Right atrium auricular region (tissue), 2 donors: ENCODE measurements at regions not wholly inside any gene's neighbourhood (a gene's known extent, or its start where the extent isn't known, plus 50 kb on each side); places are given as distances from the start of the nearest gene placed in this dataset.

ENCODE experiments used
- DNase-seq: peaks from one replicate; pipeline ENCODE4 v3.0.0-alpha.2; 2019; ENCODE audit warnings: low spot score
- H3K27ac ChIP-seq, 2 donors: fragments of 200-600 bp; sonication (generic); 1 replicate in 1 of 2; 2 replicates in 1 of 2; pipeline ENCODE4 v1.5.1; 2016 to 2019
- H3K27me3 ChIP-seq, 2 donors: fragments of 200-600 bp; sonication (generic); one replicate each; pipeline versions ENCODE4 v1.5.1 to v1.6.0; 2017 to 2019
- H3K36me3 ChIP-seq: fragments of 200-600 bp; sonication (generic); one replicate; pipeline ENCODE4 v1.5.1; 2016
- H3K4me1 ChIP-seq, 2 donors: fragments of 200-600 bp; sonication (generic); one replicate each; pipeline versions ENCODE4 v1.5.1 to v1.6.0; 2017 to 2019
- H3K4me3 ChIP-seq, 2 donors: fragments of 200-600 bp; sonication (generic); 1 replicate in 1 of 2; 2 replicates in 1 of 2; pipeline ENCODE4 v1.5.1; 2017 to 2019; ENCODE audit warnings: mild to moderate bottlenecking in 1 of 2, moderate library complexity in 1 of 2
- H3K9me3 ChIP-seq, 2 donors: fragments of 200-600 bp; sonication (generic); one replicate each; pipeline ENCODE4 v1.5.1; 2019
- CTCF ChIP-seq, 2 donors: fragments of 200-600 bp; sonication (generic); IDR thresholded peaks; one replicate each; pipeline ENCODE4 v1.5.1; 2019; ENCODE audit warnings: antibody characterized with exemption in 2 of 2

- peak; percentile 11 for DNase-seq
- H3K36me3 ChIP-seq: no peaks in the 10 kb centered on the region
- no peaks in the 10 kb centered on the region for H3K27me3 ChIP-seq
- H3K27ac ChIP-seq: no peak overlapping the region
- H3K4me3 ChIP-seq: no peak overlapping the region
- no peaks in the 10 kb centered on the region for H3K4me1 ChIP-seq
- no peaks in the 10 kb centered on the region for H3K9me3 ChIP-seq
- TF ChIP-seq CTCF (IDR thresholded peaks at IDR 0.05): no peak
Measured at GRCh38 chr5:3380689-3381088, 214.9 kb upstream of the IRX1 start.

GRCh38 chr5:3377831-3378230 lies 217.8 kb upstream of the IRX1 start:
- no peak for TF ChIP-seq CTCF (IDR thresholded peaks at IDR 0.05)
- Histone ChIP-seq H3K4me1 (no peaks in the 10 kb centered on the region), H3K4me3 (no peak overlapping the region), H3K27me3 (no peaks in the 10 kb centered on the region), H3K27ac (no peak overlapping the region), H3K9me3 (peaks cover under 1 to 15% of the 10 kb centered on the region in 2 donors), H3K36me3 (no peaks in the 10 kb centered on the region)
- DNase-seq: peak; percentile 5

- H3K9me3 ChIP-seq: peaks cover 6 to 22% of the 10 kb centered on the region in 2 donors
- TF ChIP-seq CTCF (IDR thresholded peaks at IDR 0.05): no peak
- H3K36me3 ChIP-seq: no peaks in the 10 kb centered on the region
- DNase-seq: peak; percentile 16
- no peak overlapping the region for H3K27ac ChIP-seq
- no peaks in the 10 kb centered on the region for H3K4me1 ChIP-seq
- no peaks in the 10 kb centered on the region for H3K27me3 ChIP-seq
- H3K4me3 ChIP-seq: no peak overlapping the region
Measured at GRCh38 chr5:3377176-3377575, 218.5 kb upstream of the IRX1 start.

- Histone ChIP-seq H3K4me1 (no peaks in the 10 kb centered on the region), H3K9me3 (peaks cover 6 to 27% of the 10 kb centered on the region in 2 donors), H3K27me3 (no peaks in the 10 kb centered on the region), H3K27ac (no peak overlapping the region), H3K36me3 (no peaks in the 10 kb centered on the region), H3K4me3 (no peak overlapping the region)
- TF ChIP-seq CTCF (IDR thresholded peaks at IDR 0.05): no peak
- peak; percentile 21 for DNase-seq
Measured at GRCh38 chr5:3376611-3377010, 219.0 kb upstream of the IRX1 start.

GRCh38 chr5:3375586-3376311 lies 219.9 kb upstream of the IRX1 start:
- Histone ChIP-seq H3K4me1 (no peaks in the 10 kb centered on the region), H3K27ac (no peak overlapping the region), H3K27me3 (no peaks in the 10 kb centered on the region), H3K9me3 (peaks cover 6 to 34% of the 10 kb centered on the region in 2 donors), H3K4me3 (no peak overlapping the region), H3K36me3 (no peaks in the 10 kb centered on the region)
- no peak for TF ChIP-seq CTCF (IDR thresholded peaks at IDR 0.05)
- peak; percentile 7 for DNase-seq

- Histone ChIP-seq H3K4me1 (no peaks in the 10 kb centered on the region), H3K4me3 (no peak overlapping the region), H3K27ac (no peak overlapping the region), H3K27me3 (no peaks in the 10 kb centered on the region), H3K9me3 (peaks cover 6 to 40% of the 10 kb centered on the region in 2 donors), H3K36me3 (no peaks in the 10 kb centered on the region)
- peak; percentile 26 for DNase-seq
- no peak for TF ChIP-seq CTCF (IDR thresholded peaks at IDR 0.05)
Measured at GRCh38 chr5:3373391-3373790, 222.2 kb upstream of the IRX1 start.
